GM21515 (cell line): ENCODE measurements at regions not wholly inside any gene's neighbourhood (a gene's known extent, or its start where the extent isn't known, plus 50 kb on each side); places are given as distances from the start of the nearest gene placed in this dataset.

Experiments
- ATAC-seq: cut with Tn5 transposase; IDR thresholded peaks from one replicate; pipeline ENCODE4 v1.9.1; 2021; ENCODE audit not compliant: unreplicated experiment

DNA sequence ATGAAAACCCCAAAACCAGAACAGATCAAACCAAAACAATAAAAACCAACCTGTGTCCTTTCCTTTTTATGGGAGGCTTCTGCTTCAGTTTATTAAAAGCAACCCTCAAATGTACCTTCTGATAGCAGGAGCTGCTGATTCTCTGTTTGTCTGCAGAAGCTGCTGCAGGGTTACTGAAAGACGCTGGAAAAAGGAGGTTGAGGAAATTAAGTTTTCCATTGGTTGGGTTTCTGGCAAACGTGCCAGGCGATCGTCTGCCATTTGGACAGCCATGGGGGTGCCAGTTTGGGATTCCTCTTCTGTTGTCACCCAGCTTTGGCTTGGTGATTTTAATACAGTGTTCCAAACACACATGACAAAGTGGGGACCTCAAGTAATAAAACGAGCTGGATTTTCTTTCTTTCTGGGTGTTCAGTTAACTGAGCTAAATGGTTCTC lies 185.4 kb upstream of the ZFHX3 start:
- no peak for ATAC-seq

DNA sequence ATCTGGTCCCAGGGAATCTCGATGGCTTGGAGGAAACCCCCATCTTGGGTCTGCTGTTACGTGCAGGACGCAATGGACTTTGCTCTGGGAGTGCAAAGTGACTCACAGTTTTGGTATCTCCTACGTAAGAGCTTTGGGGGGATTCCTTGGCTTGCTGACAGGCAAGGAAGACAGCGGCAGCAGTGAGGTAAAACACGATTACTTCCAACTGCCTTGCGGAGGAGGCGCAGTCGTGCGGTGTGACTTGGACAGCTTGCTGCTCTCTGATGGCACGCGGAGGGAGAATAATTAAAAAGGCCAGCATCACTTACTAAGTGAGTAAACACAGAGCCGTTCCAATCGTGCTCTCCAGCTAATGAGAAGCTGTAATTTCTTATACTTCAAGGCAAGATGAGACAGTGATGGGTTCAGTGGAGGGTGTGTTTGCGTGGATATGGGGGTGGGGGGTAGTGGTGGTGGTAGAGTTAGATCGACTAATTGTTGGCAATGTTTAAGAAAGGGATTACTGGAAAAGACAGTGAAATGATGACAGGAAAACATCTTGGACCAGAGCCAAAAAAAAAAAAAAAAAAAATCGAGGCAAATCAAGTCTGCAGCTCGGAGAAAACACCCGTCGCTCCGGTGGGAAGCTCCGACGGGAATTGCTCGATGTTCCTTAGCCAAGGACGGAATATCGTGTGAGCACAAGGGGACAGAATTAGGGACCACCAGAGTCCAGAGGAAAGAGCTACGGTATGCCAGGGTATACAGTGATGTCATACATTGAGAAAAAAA lies 184.8 kb upstream of the ZFHX3 start:
- ATAC-seq, result no peak

DNA sequence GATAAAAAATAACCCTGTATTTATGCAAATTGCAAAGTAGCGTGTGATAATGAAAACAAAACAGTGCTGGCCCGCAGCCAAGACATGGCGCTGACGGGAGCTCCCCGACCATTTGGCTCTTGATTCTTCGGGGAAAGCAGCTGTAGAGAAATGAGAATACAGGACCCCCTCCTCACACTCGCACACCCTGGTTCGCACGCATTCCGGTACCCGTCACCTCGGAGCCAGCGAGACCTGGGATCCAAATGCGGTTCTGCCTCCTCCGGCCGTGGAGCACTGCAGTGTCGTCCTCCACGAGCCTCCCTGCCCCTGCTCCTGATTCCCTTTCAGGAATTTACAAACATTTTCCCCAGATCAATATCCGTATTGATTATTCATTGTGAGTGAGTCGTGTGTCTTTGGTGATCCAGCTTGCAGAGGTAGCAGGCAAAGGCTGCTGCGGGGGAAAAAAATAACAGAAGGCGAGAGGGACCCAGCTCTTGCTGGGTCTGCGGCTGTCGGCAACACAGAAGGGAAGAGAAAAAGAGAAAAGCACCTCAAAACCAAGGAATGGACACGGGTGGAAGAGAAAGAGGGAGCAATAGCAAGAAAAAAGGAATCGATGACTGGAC lies 184.1 kb upstream of the ZFHX3 start:
- no peak for ATAC-seq

DNA sequence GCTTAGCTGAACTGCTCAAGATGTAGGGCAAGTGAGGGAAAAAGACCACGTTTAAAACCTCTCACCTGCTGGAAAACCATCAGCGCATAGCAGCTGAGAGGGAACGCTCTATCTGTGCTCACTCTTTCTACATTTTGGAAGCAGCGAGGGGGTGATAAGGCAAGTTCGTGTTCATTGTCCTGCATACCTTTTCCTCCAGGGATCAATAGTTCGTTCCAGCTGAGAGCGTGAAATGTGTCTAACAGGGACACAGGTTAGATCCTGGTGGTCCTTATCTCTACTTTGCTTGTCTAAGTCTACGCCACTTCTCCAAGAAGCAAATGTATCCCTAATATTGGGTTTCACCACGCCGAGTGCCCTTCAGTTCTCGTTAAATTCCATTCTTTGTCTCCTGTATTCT lies 183.5 kb upstream of the ZFHX3 start:
- ATAC-seq, result no peak

GRCh38 chr16:73230651-73231050 lies 182.7 kb upstream of the ZFHX3 start:
- no peak for ATAC-seq

DNA sequence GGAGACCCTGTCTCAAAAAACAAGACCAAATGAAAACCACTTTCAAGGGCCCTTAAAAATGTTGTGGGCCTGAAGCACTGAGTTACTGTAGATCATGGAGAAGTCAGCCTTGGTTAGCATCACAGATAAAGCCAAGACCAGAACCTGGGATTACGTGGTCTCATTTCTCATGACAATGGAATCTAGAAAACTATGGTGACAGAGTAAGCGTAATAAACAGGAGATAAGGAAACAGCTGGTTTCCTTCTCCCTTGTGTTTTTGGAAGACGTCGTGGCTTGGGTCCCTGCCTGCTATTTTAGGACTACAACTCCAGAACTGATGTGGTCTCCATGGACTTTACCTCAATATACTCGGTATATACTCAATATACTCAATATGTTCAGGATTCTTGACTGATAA lies 180.7 kb upstream of the ZFHX3 start:
- ATAC-seq, result no peak

GRCh38 chr16:73226675-73227074 lies 178.7 kb upstream of the ZFHX3 start:
- no peak for ATAC-seq

DNA sequence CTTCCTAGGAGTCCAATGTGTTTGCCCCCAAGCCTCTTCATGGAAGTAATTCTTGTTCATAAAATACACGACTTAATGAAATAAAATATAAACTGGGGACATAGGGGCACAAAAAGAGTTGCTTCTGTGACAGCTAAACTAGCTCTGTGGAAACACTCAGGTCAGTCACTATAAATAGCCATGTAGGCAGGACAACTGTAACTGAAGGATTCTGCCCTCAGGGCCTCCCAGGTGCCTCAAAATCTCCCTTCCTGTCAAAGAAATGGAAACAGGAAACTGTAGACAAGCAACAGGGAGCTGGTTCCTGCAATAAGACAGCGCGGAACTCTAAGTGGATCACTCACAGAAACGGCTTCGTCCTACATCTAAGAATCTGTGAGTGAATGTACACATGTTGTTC lies 178.1 kb upstream of the ZFHX3 start:
- ATAC-seq, result no peak

GRCh38 chr16:73220836-73221235 lies 172.9 kb upstream of the ZFHX3 start:
- ATAC-seq, result no peak

DNA sequence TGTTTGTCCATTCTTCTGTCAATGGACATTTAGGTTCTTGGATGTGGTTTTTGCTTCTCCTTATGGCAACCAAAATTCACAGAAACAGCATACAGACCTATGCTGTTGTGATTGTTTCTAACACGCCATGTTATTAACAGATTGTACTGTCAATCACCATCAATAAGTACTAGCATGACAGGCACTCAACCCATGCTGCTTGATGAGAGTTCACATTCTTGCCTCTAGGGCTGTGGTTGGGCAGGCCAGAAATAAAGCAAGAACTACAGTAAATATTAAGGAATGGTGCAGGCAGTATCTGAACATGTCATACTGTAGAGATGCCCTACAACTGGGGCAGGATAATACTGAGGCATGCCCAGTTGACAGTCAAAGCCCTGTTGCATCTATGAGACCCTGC lies 171.2 kb upstream of the ZFHX3 start:
- no peak for ATAC-seq

GRCh38 chr16:73217654-73218053 lies 169.7 kb upstream of the ZFHX3 start:
- no peak for ATAC-seq

DNA sequence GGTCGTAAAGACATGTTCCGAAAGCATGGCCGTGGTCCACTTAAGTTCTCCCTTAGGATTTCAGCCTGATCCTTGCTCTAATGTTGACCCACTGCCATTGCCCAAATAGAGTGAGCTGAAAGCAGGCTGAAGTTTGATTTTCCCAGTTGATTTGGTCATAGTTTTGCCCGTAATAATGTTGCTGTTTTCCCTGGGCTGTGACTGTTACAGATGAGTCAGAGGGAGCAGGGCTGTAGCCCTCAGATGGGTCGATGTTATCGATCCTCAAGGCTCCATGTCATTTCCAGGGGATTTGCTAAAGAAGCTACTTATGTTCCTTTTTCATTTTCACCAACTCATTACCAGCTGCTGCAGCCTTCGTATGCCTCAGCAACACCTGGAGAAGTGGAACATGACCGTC lies 169.0 kb upstream of the ZFHX3 start:
- ATAC-seq, result no peak

DNA sequence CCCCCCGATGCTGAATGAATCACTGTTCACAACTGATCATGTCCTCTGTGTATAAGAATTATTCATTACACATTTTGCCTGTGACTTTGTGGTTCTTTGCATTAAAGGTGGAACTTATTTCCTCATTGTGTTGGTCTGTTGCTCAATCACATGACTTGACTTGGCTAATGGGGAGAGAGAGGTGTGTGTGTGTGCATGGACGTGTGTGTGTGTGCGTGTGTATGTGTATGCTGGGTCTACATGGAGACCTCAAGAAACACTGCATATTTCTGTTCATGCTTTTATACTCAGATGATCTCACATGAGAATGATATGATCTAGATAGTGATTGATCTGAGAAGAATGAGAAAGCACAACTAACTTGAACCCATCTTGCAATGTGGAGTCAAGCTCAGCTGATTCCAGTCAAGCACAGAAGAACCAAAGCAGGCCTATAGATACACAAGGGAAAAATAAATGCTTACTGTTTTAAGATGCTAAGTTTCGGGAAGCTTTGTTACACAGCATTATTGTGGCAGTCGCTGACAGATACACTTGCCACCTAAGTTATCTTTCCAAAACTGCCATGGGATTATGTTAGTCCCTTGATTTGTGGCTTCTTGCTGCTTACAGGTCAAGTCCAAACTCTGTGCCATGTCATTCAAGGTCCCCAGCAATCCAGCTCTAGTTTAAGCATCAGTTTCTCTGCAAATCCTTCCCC lies 167.9 kb upstream of the ZFHX3 start:
- ATAC-seq, result no peak

- no peak for ATAC-seq
These were observed 167.1 kb upstream of the ZFHX3 start for GRCh38 chr16:73214825-73215677.

- ATAC-seq, result no peak
These were observed 166.0 kb upstream of the ZFHX3 start for GRCh38 chr16:73213732-73214455.

DNA sequence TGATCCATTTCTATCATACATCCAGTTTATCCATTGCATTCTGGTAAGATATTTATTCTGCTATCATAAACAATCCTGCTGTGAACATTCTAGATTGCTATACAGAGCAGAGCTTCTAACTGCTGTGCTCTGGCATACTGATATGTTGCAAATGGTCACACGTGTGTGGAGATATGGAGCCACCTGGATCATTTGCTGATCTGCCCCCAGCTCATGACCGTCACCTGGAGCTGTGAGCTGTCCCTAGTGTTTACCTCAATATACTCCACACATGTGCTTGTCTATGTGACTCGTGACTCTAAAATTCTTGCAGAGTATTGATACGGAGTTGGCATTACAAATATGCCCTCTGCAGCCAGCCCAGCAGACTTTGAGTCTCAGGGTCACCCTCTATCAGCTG lies 164.5 kb upstream of the ZFHX3 start:
- no peak for ATAC-seq

DNA sequence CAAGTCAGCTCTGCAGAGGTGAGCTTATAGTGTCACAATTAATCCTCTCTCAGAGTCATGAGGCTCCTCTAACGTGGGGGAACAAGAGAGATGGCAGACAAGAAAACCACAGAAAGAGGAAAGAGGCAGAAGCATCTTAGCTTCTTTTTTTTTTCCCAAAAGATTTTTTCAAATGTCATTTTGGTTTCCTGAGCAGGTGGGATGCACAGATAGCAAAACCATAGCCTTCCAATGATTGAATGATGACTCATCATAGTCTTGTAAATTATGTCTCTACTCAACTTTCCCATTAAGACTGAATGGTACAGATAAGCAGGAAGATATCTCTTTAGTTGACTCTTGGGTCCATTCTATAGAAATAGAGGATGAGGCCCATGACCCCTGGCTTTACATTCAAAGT lies 162.8 kb upstream of the ZFHX3 start:
- no peak for ATAC-seq

DNA sequence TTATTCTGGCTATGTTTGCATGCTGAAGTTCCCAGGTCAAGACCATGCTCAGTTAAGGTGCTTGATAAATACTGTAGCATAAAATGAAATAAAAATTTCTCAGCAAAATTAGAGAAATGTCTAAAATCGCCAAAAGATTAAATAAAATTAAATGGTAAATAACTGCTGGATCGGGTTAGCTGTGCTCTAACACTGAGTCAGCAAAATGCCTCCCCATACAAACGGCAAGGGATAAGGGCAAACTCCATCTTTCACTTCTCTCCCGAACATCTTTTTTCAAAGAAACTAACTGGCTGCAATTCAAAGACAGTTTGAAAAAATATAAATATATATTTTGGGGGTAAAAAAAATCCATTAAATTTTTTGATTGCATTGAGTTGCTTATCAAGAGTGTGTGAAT lies 162.2 kb upstream of the ZFHX3 start:
- ATAC-seq, result no peak

DNA sequence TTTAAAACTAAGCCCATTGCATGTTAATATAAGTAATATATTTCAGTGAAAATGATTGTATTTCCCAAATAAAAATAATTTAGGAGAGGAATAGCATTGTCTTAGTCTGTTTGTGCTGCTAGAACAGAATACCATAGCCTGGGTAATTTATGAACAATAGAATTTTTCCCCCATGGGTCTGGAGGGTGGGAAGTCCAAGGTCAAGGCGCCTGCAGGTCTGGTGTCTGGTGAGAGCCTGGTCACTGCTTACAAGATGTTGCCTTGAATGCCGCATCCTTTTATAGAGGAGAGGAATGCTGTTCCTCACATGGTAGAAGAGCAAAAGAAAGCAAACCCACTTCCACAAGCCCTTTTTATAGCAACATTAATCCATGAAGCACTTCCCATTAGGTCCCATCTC lies 161.3 kb upstream of the ZFHX3 start:
- ATAC-seq, result no peak

DNA sequence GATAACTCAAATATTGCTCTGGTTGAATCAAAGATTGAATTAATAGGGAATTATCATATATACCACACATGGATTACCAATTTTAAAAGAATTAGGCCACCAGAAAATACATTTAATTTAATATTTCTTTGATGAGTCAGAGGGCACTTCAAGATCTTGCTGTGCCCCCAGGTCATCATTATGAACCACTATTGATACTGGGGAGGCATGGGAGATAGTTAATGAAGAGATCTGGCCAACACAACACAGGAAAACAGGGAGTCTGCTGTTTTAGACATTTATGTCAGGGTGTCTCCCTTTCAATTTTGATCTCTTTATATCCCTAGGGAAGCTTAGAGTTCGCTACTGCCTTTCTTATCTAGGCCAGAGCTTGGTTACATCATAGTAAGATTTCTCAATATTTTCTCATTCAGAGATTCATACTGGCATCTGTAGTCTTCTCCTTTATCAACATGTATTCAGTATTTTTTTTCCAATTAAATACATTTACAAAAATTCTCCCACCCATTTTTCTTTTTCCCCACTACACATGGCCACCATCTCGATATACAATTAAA lies 158.3 kb upstream of the ZFHX3 start:
- no peak for ATAC-seq
